H1 (cell line): ENCODE measurements at regions not wholly inside any gene's neighbourhood (a gene's known extent, or its start where the extent isn't known, plus 50 kb on each side); places are given as distances from the start of the nearest gene placed in this dataset.

Source experiments
- CTCF ChIA-PET: fragments of 300-600 bp; sonication (Branson Sonifier 250); formaldehyde crosslinking; loops from one replicate; lab custom pipeline; 2021; ENCODE audit not compliant: partially characterized antibody; lab: Charles Lee
- POLR2A ChIA-PET: fragments of 300-600 bp; sonication (Branson Sonifier 250); formaldehyde crosslinking; loops from one replicate; lab custom pipeline; 2021; ENCODE audit warnings: inconsistent platforms; ENCODE audit not compliant: partially characterized antibody; lab: Charles Lee
- DNase-seq, 2 experiments: peaks; one replicate each; pipeline versions ENCODE4 v3.0.0 to v3.0.0-alpha.2; 2010 to 2022; ENCODE audit warnings: low spot score in 2 of 2, low read depth in 1 of 2, mixed read lengths in 1 of 2
- FAIRE-seq: peaks from 2 replicates; lab custom pipeline; 2011; peaks lifted over from hg19 to GRCh38; lab: Jason Lieb, UNC
- H2AFZ ChIP-seq: 2 replicates; pipeline ENCODE4 v1.8.1; 2012; ENCODE audit warnings: low read length, inconsistent platforms
- H2AK5ac ChIP-seq: 2 replicates; pipeline ENCODE4 v1.6.1; 2013; ENCODE audit warnings: low read depth, low read length
- H2BK120ac ChIP-seq: replicated peaks from 2 replicates; pipeline ENCODE3; 2013; ENCODE audit warnings: low read depth, low read length, inconsistent platforms
- H2BK12ac ChIP-seq: 2 replicates; pipeline ENCODE4 v1.6.1; 2013; ENCODE audit warnings: low read depth, low read length
- H2BK15ac ChIP-seq: 2 replicates; pipeline ENCODE4 v1.6.1; 2013; ENCODE audit warnings: low read length
- H2BK20ac ChIP-seq: 2 replicates; pipeline ENCODE4 v1.6.1; 2013; ENCODE audit warnings: low read length
- H2BK5ac ChIP-seq: 2 replicates; pipeline ENCODE4 v1.6.1; 2013; ENCODE audit warnings: low read depth, low read length
- H3K14ac ChIP-seq: 2 replicates; pipeline ENCODE4 v1.6.1; 2013; ENCODE audit warnings: inconsistent platforms; ENCODE audit not compliant: insufficient read length
- H3K18ac ChIP-seq: 2 replicates; pipeline ENCODE4 v1.6.1; 2013; ENCODE audit warnings: low read length; ENCODE audit errors: extremely low read depth
- H3K23ac ChIP-seq: 2 replicates; pipeline ENCODE4 v1.6.1; 2013; ENCODE audit warnings: inconsistent platforms; ENCODE audit not compliant: insufficient read length
- H3K23me2 ChIP-seq: 2 replicates; pipeline ENCODE4 v1.6.1; 2013; ENCODE audit warnings: low read depth, low read length
- H3K27ac ChIP-seq: 2 replicates; pipeline ENCODE4 v1.6.1; 2011; ENCODE audit warnings: low read depth, low read length, inconsistent platforms
- H3K27me3 ChIP-seq, 4 experiments: replicated peaks in 1 of 4; 1 replicate in 1 of 4; 2 replicates in 3 of 4; pipeline versions ENCODE4 v1.6.1 to v1.8.1; 2011 to 2013; ENCODE audit warnings: low read length in 3 of 4, mild to moderate bottlenecking in 3 of 4, inconsistent platforms in 2 of 4, mixed read lengths in 2 of 4, moderate library complexity in 1 of 4; ENCODE audit not compliant: control insufficient read depth in 3 of 4, insufficient read depth in 3 of 4; ENCODE audit errors: extremely low read depth in 1 of 4
- H3K36me3 ChIP-seq, 4 experiments: 2 replicates each; pipeline versions ENCODE4 v1.6.1 to v1.8.1; 2011 to 2013; ENCODE audit warnings: mild to moderate bottlenecking in 4 of 4, low read length in 3 of 4, moderate library complexity in 2 of 4, control low read depth in 1 of 4, inconsistent platforms in 1 of 4; ENCODE audit not compliant: insufficient read depth in 4 of 4, control insufficient read depth in 2 of 4
- H3K4ac ChIP-seq: replicated peaks from 2 replicates; pipeline ENCODE3; 2013; ENCODE audit warnings: low read length, low read depth, mixed read lengths, inconsistent platforms; ENCODE audit not compliant: insufficient read length
- H3K4me1 ChIP-seq, 4 experiments: replicated peaks in 1 of 4; 1 replicate in 1 of 4; 2 replicates in 3 of 4; pipeline versions ENCODE4 v1.6.1 to v1.8.1; 2011 to 2013; ENCODE audit warnings: low read length in 3 of 4, inconsistent platforms in 2 of 4, mixed read lengths in 1 of 4; ENCODE audit not compliant: insufficient read depth in 4 of 4, control insufficient read depth in 3 of 4
- H3K4me2 ChIP-seq, 2 experiments: 2 replicates each; pipeline versions ENCODE4 v1.6.1 to v1.8.1; 2011 to 2013; ENCODE audit warnings: low read depth in 2 of 2, low read length in 2 of 2, control low read depth in 1 of 2, inconsistent platforms in 1 of 2, mild to moderate bottlenecking in 1 of 2; ENCODE audit not compliant: insufficient read depth in 1 of 2
- H3K4me3 ChIP-seq, 4 experiments: fragments of 200-600, 300-600 bp in 1 of 4; sonication (generic), shearing (Covaris generic), sonication (Bioruptor Twin) in 1 of 4; 2 replicates each; pipeline versions ENCODE4 v1.5.1 to v1.8.1; 2011 to 2016; ENCODE audit warnings: low read length in 4 of 4, low read depth in 3 of 4, control low read depth in 2 of 4, inconsistent platforms in 2 of 4, mild to moderate bottlenecking in 2 of 4, mixed read lengths in 1 of 4, moderate library complexity in 1 of 4; ENCODE audit not compliant: insufficient read depth in 2 of 4; ENCODE audit errors: extremely low read depth in 1 of 4
- H3K56ac ChIP-seq: replicated peaks from 2 replicates; pipeline ENCODE3; 2013; ENCODE audit warnings: low read depth, mild to moderate bottlenecking, mixed read lengths, low read length, inconsistent platforms; ENCODE audit not compliant: insufficient read length
- H3K79me1 ChIP-seq: 2 replicates; pipeline ENCODE4 v1.6.1; 2013; ENCODE audit warnings: low read depth, low read length, control low read depth
- H3K79me2 ChIP-seq, 2 experiments: 2 replicates each; pipeline versions ENCODE4 v1.6.1 to v1.8.1; 2012 to 2013; ENCODE audit warnings: low read length in 2 of 2, mild to moderate bottlenecking in 2 of 2, inconsistent platforms in 1 of 2; ENCODE audit not compliant: insufficient read depth in 2 of 2, control insufficient read depth in 1 of 2
- H3K9ac ChIP-seq, 4 experiments: replicated peaks in 1 of 4; 1 replicate in 1 of 4; 2 replicates in 3 of 4; pipeline versions ENCODE4 v1.6.1 to v1.8.1; 2011 to 2013; ENCODE audit warnings: low read depth in 3 of 4, low read length in 3 of 4, control low read depth in 2 of 4, mild to moderate bottlenecking in 2 of 4, moderate library complexity in 2 of 4, inconsistent platforms in 1 of 4; ENCODE audit errors: extremely low read depth in 1 of 4
- H3K9me3 ChIP-seq, 2 experiments: 2 replicates each; pipeline versions ENCODE4 v1.6.1 to v1.8.1; 2012 to 2013; ENCODE audit warnings: mild to moderate bottlenecking in 2 of 2, moderate library complexity in 2 of 2, control low read depth in 1 of 2, inconsistent platforms in 1 of 2, low read depth in 1 of 2, low read length in 1 of 2, mixed read lengths in 1 of 2; ENCODE audit not compliant: insufficient read depth in 2 of 2
- H4K20me1 ChIP-seq, 2 experiments: replicated peaks in 1 of 2; 2 replicates each; pipeline versions ENCODE3 to v1.8.1; 2011 to 2013; ENCODE audit warnings: inconsistent platforms in 2 of 2, low read length in 2 of 2, mild to moderate bottlenecking in 1 of 2; ENCODE audit not compliant: insufficient read depth in 2 of 2, control insufficient read depth in 1 of 2
- H4K5ac ChIP-seq: 2 replicates; pipeline ENCODE4 v1.6.1; 2013; ENCODE audit warnings: low read length, low read depth, mixed read lengths, inconsistent platforms; ENCODE audit not compliant: insufficient read length
- H4K8ac ChIP-seq: 2 replicates; pipeline ENCODE4 v1.8.0; 2013; ENCODE audit warnings: mild to moderate bottlenecking, moderate library complexity, low read length, inconsistent platforms; ENCODE audit not compliant: insufficient read depth; ENCODE audit errors: extremely low read depth
- H4K91ac ChIP-seq: replicated peaks from 2 replicates; pipeline ENCODE3; 2013; ENCODE audit warnings: low read length, mixed read lengths, inconsistent platforms; ENCODE audit not compliant: insufficient read length
- EGR1 ChIP-seq: IDR thresholded peaks from 2 replicates; pipeline ENCODE4 v1.6.1; 2011; ENCODE audit warnings: low read depth, low read length, borderline replicate concordance
- JUND ChIP-seq: IDR thresholded peaks from 2 replicates; pipeline ENCODE4 v1.6.1; 2011; ENCODE audit warnings: mild to moderate bottlenecking, improper control_type of control experiment, low read length
- RBBP5 ChIP-seq: IDR thresholded peaks from 2 replicates; pipeline ENCODE4 v1.7.1; 2012; ENCODE audit warnings: low read depth, mild to moderate bottlenecking, inconsistent platforms, low read length, moderate library complexity, borderline replicate concordance
- RNF2 ChIP-seq: fragments of 200-900, 300-1000 bp; sonication (generic); IDR thresholded peaks from 2 replicates; pipeline ENCODE4 v1.7.1; 2016; ENCODE audit warnings: borderline replicate concordance, low read depth, mild to moderate bottlenecking, antibody characterized with exemption, low read length; ENCODE audit not compliant: poor library complexity, severe bottlenecking; ENCODE audit errors: missing control alignments
- SAP30 ChIP-seq: fragments of 300-600 bp; sonication (generic); IDR thresholded peaks from 2 replicates; pipeline ENCODE4 v1.7.1; 2012; ENCODE audit warnings: low read length, moderate library complexity, mild to moderate bottlenecking, inconsistent platforms; ENCODE audit not compliant: insufficient read depth, insufficient replicate concordance
- SP1 ChIP-seq: IDR thresholded peaks from 2 replicates; pipeline ENCODE4 v1.6.1; 2011; ENCODE audit warnings: low read depth, low read length
- TCF12 ChIP-seq: IDR thresholded peaks from 2 replicates; pipeline ENCODE4 v1.6.1; 2011; ENCODE audit warnings: low read depth, mild to moderate bottlenecking, low read length
- WGBS, 2 experiments: shearing (Covaris generic) in 1 of 2; methylation state at CpG; one replicate each; pipeline versions ENCODE4 v1.1.6 to v1.1.7; 2013 to 2015; ENCODE audit warnings: low lambda C conversion rate in 2 of 2, mixed read lengths in 2 of 2, inconsistent platforms in 1 of 2, low coverage in 1 of 2, missing lambda C conversion rate in 1 of 2; ENCODE audit not compliant: insufficient replicate concordance in 2 of 2, insufficient coverage in 1 of 2, insufficient read length in 1 of 2; ENCODE audit errors: extremely low coverage in 1 of 2, missing lambda C conversion rate in 1 of 2; 5-methylcytosine and 5-hydroxymethylcytosine counted together

GRCh38 chr7:131859147-131859821 lies 302.9 kb upstream of the PODXL start:
- H2AK5ac ChIP-seq = no peak overlapping the region
- no peak overlapping the region for H3K4me2 ChIP-seq
- H4K5ac ChIP-seq = no peak overlapping the region
- H2BK12ac ChIP-seq = no peak overlapping the region
- no peak overlapping the region for H3K27ac ChIP-seq
- H2BK120ac ChIP-seq = no peak overlapping the region
- no peak overlapping the region for H3K23ac ChIP-seq
- H4K20me1 ChIP-seq = no peaks in the 10 kb centered on the region
- H3K79me2 ChIP-seq = no peaks in the 10 kb centered on the region
- H2AFZ ChIP-seq = 0 out of 2 replicates have a peak overlapping the region, but pooled peaks have one; percentile 37
- no peak overlapping the region for H2BK20ac ChIP-seq
- FAIRE-seq (peak; percentile 85), DNase-seq (peak; percentile 38 to 88)
- H3K9me3 ChIP-seq = no peaks in the 10 kb centered on the region
- H3K79me1 ChIP-seq = no peaks in the 10 kb centered on the region
- H3K14ac ChIP-seq = no peak overlapping the region
- no peak overlapping the region for H2BK5ac ChIP-seq
- no peak overlapping the region for H4K91ac ChIP-seq
- H3K23me2 ChIP-seq = no peaks in the 10 kb centered on the region
- H2BK15ac ChIP-seq = no peak overlapping the region
- no peak overlapping the region for H3K9ac ChIP-seq
- no peaks in the 10 kb centered on the region for H3K36me3 ChIP-seq
- no peak overlapping the region for H3K4me3 ChIP-seq
- ChIA-PET CTCF (interaction anchor here (0.6 to 6.1 kb wide), 82 partner anchors 9 to 721 kb away, joined by 3 to 60 read pairs (median 4); no protein-coding TSS in a partner anchor), POLR2A (interaction anchor here (0.9 to 1.6 kb wide), 2 partner anchors 9 to 15 kb away, joined by 3 to 5 read pairs; no protein-coding TSS in a partner anchor)
- no peak overlapping the region for H3K56ac ChIP-seq
- H4K8ac ChIP-seq = no peak overlapping the region
- WGBS, 2 experiments = 34% methylated on average over 6 of the region's 6 CpGs; no CpG with 5 or more reads in 1 of the 2 experiments
- H3K27me3 ChIP-seq = no peaks in the 10 kb centered on the region
- no peak overlapping the region for H3K4ac ChIP-seq
- H3K18ac ChIP-seq = no peak overlapping the region
- no peaks in the 10 kb centered on the region for H3K4me1 ChIP-seq
- TF ChIP-seq EGR1 = no peak
- no peak for TF ChIP-seq SAP30
- no peak for TF ChIP-seq TCF12
- TF ChIP-seq SP1 = no peak
- no peak for TF ChIP-seq RNF2
- TF ChIP-seq RBBP5 = no peak
- TF ChIP-seq JUND = no peak
